ENCODE measurements at regions not wholly inside any gene's neighbourhood (a gene's known extent, or its start where the extent isn't known, plus 50 kb on each side); places are given as distances from the start of the nearest gene placed in this dataset.

DNA sequence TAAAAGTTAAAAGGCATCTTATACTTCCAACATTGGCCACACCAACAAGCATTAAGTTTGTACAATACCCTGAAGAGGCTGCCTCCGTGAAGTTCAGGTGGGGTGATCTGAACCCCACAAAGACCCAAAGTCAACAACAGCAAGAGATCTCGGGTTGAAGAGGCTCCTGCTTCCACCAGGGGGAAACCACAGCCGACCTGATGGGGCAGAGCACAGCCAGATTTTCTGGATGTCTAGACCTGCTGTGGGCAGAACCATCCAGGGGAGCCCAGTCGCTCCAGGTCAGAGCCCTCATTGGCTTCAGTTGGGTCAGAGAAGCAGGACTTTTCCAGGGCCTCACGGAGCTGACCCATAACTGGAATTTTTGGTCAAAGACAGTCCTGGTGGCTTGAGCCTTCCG is 66.5 kb upstream of the ACKR3 start:
- TF ChIP-seq POLR2A (IDR thresholded peaks at IDR 0.05; ENCODE audit: low read length) (no peak), GATA1 (IDR thresholded peaks at IDR 0.05; ENCODE audit: low read depth, low read length) (no peak)
